ENCODE measurements at regions not wholly inside any gene's neighbourhood (a gene's known extent, or its start where the extent isn't known, plus 50 kb on each side); places are given as distances from the start of the nearest gene placed in this dataset.
A peak's percentile ranks its signal among the peaks of the same experiment; 100 is the strongest.

- DNase-seq = no peak
Observed at GRCh38 chr1:61627365-61627764, 97.6 kb downstream of the TM2D1 start.

GRCh38 chr1:61626816-61627215 lies 98.1 kb downstream of the TM2D1 start:
- DNase-seq = no peak

GRCh38 chr1:61623852-61624251 lies 101.1 kb downstream of the TM2D1 start:
- DNase-seq = no peak

- DNase-seq = no peak
Observed at GRCh38 chr1:61620536-61620935, 104.4 kb downstream of the TM2D1 start.

GRCh38 chr1:61618755-61619154 lies 106.2 kb downstream of the TM2D1 start:
- no peak for DNase-seq

- DNase-seq = no peak
Observed at GRCh38 chr1:61618193-61618592, 106.7 kb downstream of the TM2D1 start.

- no peak for DNase-seq
Observed at GRCh38 chr1:61616830-61617229, 108.1 kb downstream of the TM2D1 start.

- DNase-seq = no peak
Observed at GRCh38 chr1:61612602-61613001, 112.3 kb downstream of the TM2D1 start.

GRCh38 chr1:61609040-61609439 lies 115.9 kb downstream of the TM2D1 start:
- no peak for DNase-seq

- no peak for DNase-seq
Observed at GRCh38 chr1:61607448-61607847, 117.5 kb downstream of the TM2D1 start.

- no peak for DNase-seq
Observed at GRCh38 chr1:61606448-61607312, 118.3 kb downstream of the TM2D1 start.

- no peak for DNase-seq
Observed at GRCh38 chr1:61605607-61606321, 119.2 kb downstream of the TM2D1 start.

GRCh38 chr1:61604684-61605083 lies 120.3 kb downstream of the TM2D1 start:
- no peak for DNase-seq

- DNase-seq = no peak
Observed at GRCh38 chr1:61604261-61604660, 120.7 kb downstream of the TM2D1 start.

GRCh38 chr1:61602663-61603062 lies 122.3 kb downstream of the TM2D1 start:
- DNase-seq = no peak

- DNase-seq = no peak
Observed at GRCh38 chr1:61597601-61598000, 127.3 kb downstream of the TM2D1 start.

GRCh38 chr1:61593331-61593730 lies 131.6 kb downstream of the TM2D1 start:
- DNase-seq = no peak

- no peak for DNase-seq
Observed at GRCh38 chr1:61591351-61591750, 133.6 kb downstream of the TM2D1 start.

GRCh38 chr1:61588736-61589672 lies 135.9 kb downstream of the TM2D1 start:
- DNase-seq = peak; percentile 71

- no peak for DNase-seq
Observed at GRCh38 chr1:61585714-61586113, 139.2 kb downstream of the TM2D1 start.

- DNase-seq = no peak
Observed at GRCh38 chr1:61583703-61584102, 141.2 kb downstream of the TM2D1 start.

GRCh38 chr1:61581251-61581650 lies 143.7 kb downstream of the TM2D1 start:
- DNase-seq = no peak

- no peak for DNase-seq
Observed at GRCh38 chr1:61580417-61580816, 144.5 kb downstream of the TM2D1 start.
